Liver (tissue), 8 donors: ENCODE measurements at regions not wholly inside any gene's neighbourhood (a gene's known extent, or its start where the extent isn't known, plus 50 kb on each side); places are given as distances from the start of the nearest gene placed in this dataset.

Experiments used
- DNase-seq: peaks from one replicate; pipeline ENCODE4 v3.0.0-alpha.2; 2017; ENCODE audit warnings: low spot score
- H3K27ac ChIP-seq, 2 donors: one replicate each; pipeline ENCODE4 v1.7.0; 2013; ENCODE audit warnings: inconsistent platforms in 2 of 2, low read length in 2 of 2, control low read depth in 1 of 2, low read depth in 1 of 2, mild to moderate bottlenecking in 1 of 2
- H3K27me3 ChIP-seq, 4 donors: one replicate each; pipeline versions ENCODE4 v1.6.1 to v1.7.0; 2013; ENCODE audit warnings: low read length in 3 of 4, inconsistent platforms in 1 of 4, mild to moderate bottlenecking in 1 of 4, moderate library complexity in 1 of 4; ENCODE audit not compliant: control insufficient read depth in 4 of 4, insufficient read depth in 4 of 4
- H3K36me3 ChIP-seq, 4 donors: one replicate each; pipeline versions ENCODE4 v1.6.1 to v1.7.0; 2013; ENCODE audit warnings: low read length in 3 of 4, mild to moderate bottlenecking in 3 of 4, low read depth in 1 of 4, moderate library complexity in 1 of 4; ENCODE audit not compliant: control insufficient read depth in 4 of 4, insufficient read depth in 3 of 4
- H3K4me1 ChIP-seq, 4 donors: one replicate each; pipeline versions ENCODE4 v1.6.1 to v1.7.0; 2013; ENCODE audit warnings: low read length in 3 of 4, mild to moderate bottlenecking in 3 of 4, moderate library complexity in 1 of 4; ENCODE audit not compliant: control insufficient read depth in 4 of 4, insufficient read depth in 4 of 4
- H3K4me3 ChIP-seq, 3 donors: one replicate each; pipeline versions ENCODE4 v1.6.1 to v1.7.0; 2013; ENCODE audit warnings: low read length in 3 of 3, control low read depth in 1 of 3, low read depth in 1 of 3, mild to moderate bottlenecking in 1 of 3
- H3K9ac ChIP-seq, 2 donors: one replicate each; pipeline ENCODE4 v1.7.0; 2013; ENCODE audit warnings: low read length in 2 of 2, mild to moderate bottlenecking in 2 of 2, moderate library complexity in 2 of 2, control low read depth in 1 of 2, low read depth in 1 of 2
- H3K9me3 ChIP-seq, 4 donors: one replicate each; pipeline versions ENCODE4 v1.6.1 to v1.7.0; 2013; ENCODE audit warnings: low read length in 3 of 4; ENCODE audit not compliant: control insufficient read depth in 4 of 4
- ATF3 ChIP-seq: IDR thresholded peaks from 2 replicates; pipeline ENCODE4 v1.6.1; 2016; ENCODE audit warnings: antibody characterized with exemption
- CTCF ChIP-seq: fragments of 150-350 bp; IDR thresholded peaks from 2 replicates; pipeline ENCODE4 v1.5.1; 2017; ENCODE audit warnings: improper control_type of control experiment, low read depth, low read length; ENCODE audit not compliant: missing input control
- EGR1 ChIP-seq, 2 donors: IDR thresholded peaks; 2 replicates each; pipeline ENCODE4 v1.6.1; 2016 to 2018; ENCODE audit warnings: antibody characterized with exemption in 2 of 2, low read depth in 2 of 2
- FOXA1 ChIP-seq: IDR thresholded peaks from 2 replicates; pipeline ENCODE4 v1.6.1; 2016; ENCODE audit warnings: antibody characterized with exemption
- FOXA2 ChIP-seq: IDR thresholded peaks from 2 replicates; pipeline ENCODE4 v1.6.1; 2016; ENCODE audit warnings: antibody characterized with exemption
- GABPA ChIP-seq, 2 donors: IDR thresholded peaks in 1 of 2; conservative IDR thresholded peaks in 1 of 2; 2 replicates each; pipeline ENCODE4 v1.6.1; 2016; ENCODE audit warnings: antibody characterized with exemption in 2 of 2, mild to moderate bottlenecking in 1 of 2, moderate library complexity in 1 of 2
- HNF4A ChIP-seq, 2 donors: conservative IDR thresholded peaks; 2 replicates each; pipeline ENCODE4 v1.6.1; 2016; ENCODE audit warnings: antibody characterized with exemption in 2 of 2, mild to moderate bottlenecking in 2 of 2
- HNF4G ChIP-seq: IDR thresholded peaks from 2 replicates; pipeline ENCODE4 v1.6.1; 2016; ENCODE audit warnings: antibody characterized with exemption
- JUND ChIP-seq, 2 donors: IDR thresholded peaks; 2 replicates each; pipeline ENCODE4 v1.6.1; 2016; ENCODE audit warnings: antibody characterized with exemption in 2 of 2
- MAX ChIP-seq: IDR thresholded peaks from 2 replicates; pipeline ENCODE4 v1.6.1; 2016; ENCODE audit warnings: antibody characterized with exemption
- NR2F2 ChIP-seq: IDR thresholded peaks from 2 replicates; pipeline ENCODE4 v1.6.1; 2016; ENCODE audit warnings: antibody characterized with exemption
- RAD21 ChIP-seq, 2 donors: IDR thresholded peaks; 2 replicates each; pipeline ENCODE4 v1.6.1; 2016; ENCODE audit warnings: antibody characterized with exemption in 2 of 2, mild to moderate bottlenecking in 2 of 2
- REST ChIP-seq: IDR thresholded peaks from 2 replicates; pipeline ENCODE4 v1.6.1; 2016; ENCODE audit warnings: antibody characterized with exemption, mild to moderate bottlenecking
- RXRA ChIP-seq, 2 donors: IDR thresholded peaks; 2 replicates each; pipeline ENCODE4 v1.6.1; 2017 to 2018; ENCODE audit warnings: antibody characterized with exemption in 2 of 2, mild to moderate bottlenecking in 1 of 2
- SP1 ChIP-seq: IDR thresholded peaks from 2 replicates; pipeline ENCODE4 v1.6.1; 2018; ENCODE audit warnings: antibody characterized with exemption, mild to moderate bottlenecking
- TAF1 ChIP-seq: conservative IDR thresholded peaks from 2 replicates; pipeline ENCODE4 v1.6.1; 2016; ENCODE audit warnings: antibody characterized with exemption, mild to moderate bottlenecking
- YY1 ChIP-seq: IDR thresholded peaks from 2 replicates; pipeline ENCODE4 v1.6.1; 2016; ENCODE audit warnings: antibody characterized with exemption, mild to moderate bottlenecking
- ZBTB33 ChIP-seq: IDR thresholded peaks from 2 replicates; pipeline ENCODE4 v1.6.1; 2016; ENCODE audit warnings: antibody characterized with exemption
- WGBS: extraction: QIAGEN DNeasy Blood & Tissue Kit; methylation state at CpG from one replicate; pipeline ENCODE4 v1.1.7; 2013; 5-methylcytosine and 5-hydroxymethylcytosine counted together
- donor health status: healthy.
- donor health status: healthy.
- donor health status: healthy.
- donor health status: healthy.
- donor health status: healthy.

- no peaks in the 10 kb centered on the region for H3K4me1 ChIP-seq
- no peak overlapping the region for H3K4me3 ChIP-seq
- TF ChIP-seq EGR1 (IDR thresholded peaks at IDR 0.05; ENCODE audit: low read depth in 2 of 2) = no peak
- no peak for TF ChIP-seq FOXA1
- TF ChIP-seq JUND (IDR thresholded peaks at IDR 0.05) = no peak
- TF ChIP-seq ATF3 = no peak
- TF ChIP-seq REST = no peak
- no peak for TF ChIP-seq YY1
- TF ChIP-seq FOXA2 = no peak
- no peak for TF ChIP-seq TAF1
- no peak for TF ChIP-seq NR2F2
- TF ChIP-seq SP1 = no peak
- TF ChIP-seq MAX = no peak
- TF ChIP-seq RXRA (IDR thresholded peaks at IDR 0.05) = no peak
- no peak for TF ChIP-seq RAD21 (IDR thresholded peaks at IDR 0.05)
- no peak for TF ChIP-seq ZBTB33
- TF ChIP-seq CTCF = no peak
- TF ChIP-seq HNF4A (conservative IDR thresholded peaks at IDR 0.05) = no peak
- no peak for TF ChIP-seq GABPA (IDR thresholded peaks at IDR 0.05 in 1 of 2, conservative IDR thresholded peaks at IDR 0.05 in 1 of 2)
- TF ChIP-seq HNF4G = no peak
- WGBS = 61% methylated on average over 2 of the region's 2 CpGs
- H3K27me3 ChIP-seq = peaks cover 0 to 2% (median 0%) of the 10 kb centered on the region in 4 donors
- no peak overlapping the region for H3K27ac ChIP-seq
- no peaks in the 10 kb centered on the region for H3K36me3 ChIP-seq
- no peak for DNase-seq
- H3K9ac ChIP-seq = no peak overlapping the region
- H3K9me3 ChIP-seq = no peaks in the 10 kb centered on the region
These were observed 336.1 kb downstream of the MLLT3 start for GRCh38 chr9:20286154-20286700.
